ENCODE measurements at regions not wholly inside any gene's neighbourhood (a gene's known extent, or its start where the extent isn't known, plus 50 kb on each side); places are given as distances from the start of the nearest gene placed in this dataset.

- no peak for TF ChIP-seq CTCF (tag by site-specific recombination; IDR thresholded peaks at IDR 0.05)
- no peak for TF ChIP-seq ZNF776 (tag by site-specific recombination; IDR thresholded peaks at IDR 0.05; ENCODE audit: borderline replicate concordance)
- TF ChIP-seq ZNF768 (tag by site-specific recombination; IDR thresholded peaks at IDR 0.05), result no peak
- TF ChIP-seq GLIS1 (tag by site-specific recombination; IDR thresholded peaks at IDR 0.05), result no peak
- TF ChIP-seq ZNF561 (tag by site-specific recombination; IDR thresholded peaks at IDR 0.05; ENCODE audit: borderline replicate concordance), result no peak
- no peak for TF ChIP-seq PATZ1 (tag by site-specific recombination; IDR thresholded peaks at IDR 0.05)
- TF ChIP-seq ZNF433 (tag by site-specific recombination; IDR thresholded peaks at IDR 0.05; ENCODE audit: low read depth), result no peak
- TF ChIP-seq KLF1 (tag by site-specific recombination; IDR thresholded peaks at IDR 0.05), result no peak
- TF ChIP-seq ZNF747 (tag by site-specific recombination; IDR thresholded peaks at IDR 0.05), result no peak
- no peak for TF ChIP-seq REPIN1 (tag by site-specific recombination; IDR thresholded peaks at IDR 0.05; ENCODE audit: low read depth)
- no peak for TF ChIP-seq ZNF274 (IDR thresholded peaks at IDR 0.05; ENCODE audit: low read length)
- TF ChIP-seq ZNF274 (tag by site-specific recombination; IDR thresholded peaks at IDR 0.05; ENCODE audit: borderline replicate concordance), result no peak
- TF ChIP-seq REST (tag by site-specific recombination; IDR thresholded peaks at IDR 0.05), result no peak
- TF ChIP-seq ZBTB7A (tag by site-specific recombination; IDR thresholded peaks at IDR 0.05; ENCODE audit: low read depth), result no peak
- TF ChIP-seq, protein P1, sequence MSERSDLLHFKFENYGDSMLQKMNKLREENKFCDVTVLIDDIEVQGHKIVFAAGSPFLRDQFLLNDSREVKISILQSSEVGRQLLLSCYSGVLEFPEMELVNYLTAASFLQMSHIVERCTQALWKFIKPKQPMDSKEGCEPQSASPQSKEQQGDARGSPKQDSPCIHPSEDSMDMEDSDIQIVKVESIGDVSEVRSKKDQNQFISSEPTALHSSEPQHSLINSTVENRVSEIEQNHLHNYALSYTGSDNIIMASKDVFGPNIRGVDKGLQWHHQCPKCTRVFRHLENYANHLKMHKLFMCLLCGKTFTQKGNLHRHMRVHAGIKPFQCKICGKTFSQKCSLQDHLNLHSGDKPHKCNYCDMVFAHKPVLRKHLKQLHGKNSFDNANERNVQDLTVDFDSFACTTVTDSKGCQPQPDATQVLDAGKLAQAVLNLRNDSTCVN (tag by site-specific recombination; optimal IDR thresholded peaks at IDR 0.05), result no peak
Observed at GRCh38 chr1:223453902-223454301, 60.7 kb downstream of the CCDC185 start.

Data from HEK293 (cell line).